ENCODE measurements at regions not wholly inside any gene's neighbourhood (a gene's known extent, or its start where the extent isn't known, plus 50 kb on each side); places are given as distances from the start of the nearest gene placed in this dataset.

DNA sequence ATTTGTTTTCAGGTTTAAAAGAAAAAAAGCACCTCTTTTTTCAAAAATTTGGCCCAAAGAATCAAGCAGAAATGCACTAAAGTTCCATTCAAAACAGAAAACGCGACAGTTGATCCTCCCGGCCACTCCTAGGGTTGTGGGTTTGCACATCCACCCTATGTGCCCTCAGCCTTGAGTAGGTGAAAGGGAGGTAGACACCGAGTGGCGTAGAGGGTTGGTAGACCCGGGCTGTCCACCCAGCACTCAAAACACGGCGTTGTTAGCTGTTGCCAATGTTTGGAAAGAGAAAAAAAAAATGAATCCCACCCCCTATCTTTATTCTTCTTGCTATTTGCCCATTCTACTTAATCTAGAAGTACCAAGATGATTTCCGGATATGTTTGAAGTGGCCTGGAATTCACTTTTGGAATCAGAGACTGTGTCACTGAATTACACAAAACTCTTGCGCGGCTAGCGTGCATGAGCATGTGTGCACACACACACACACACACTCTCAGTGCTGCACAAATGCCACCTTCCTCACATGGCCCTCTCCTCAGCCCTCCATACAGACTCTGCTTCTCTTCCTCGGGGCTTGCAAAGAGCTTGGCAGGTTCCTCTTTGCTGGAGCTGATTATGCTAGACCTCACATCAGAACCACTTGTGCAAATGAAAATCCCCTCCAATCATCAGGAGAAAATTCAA, 110.2 kb upstream of the HAND1 start:
- DNase-seq: no peak

DNA sequence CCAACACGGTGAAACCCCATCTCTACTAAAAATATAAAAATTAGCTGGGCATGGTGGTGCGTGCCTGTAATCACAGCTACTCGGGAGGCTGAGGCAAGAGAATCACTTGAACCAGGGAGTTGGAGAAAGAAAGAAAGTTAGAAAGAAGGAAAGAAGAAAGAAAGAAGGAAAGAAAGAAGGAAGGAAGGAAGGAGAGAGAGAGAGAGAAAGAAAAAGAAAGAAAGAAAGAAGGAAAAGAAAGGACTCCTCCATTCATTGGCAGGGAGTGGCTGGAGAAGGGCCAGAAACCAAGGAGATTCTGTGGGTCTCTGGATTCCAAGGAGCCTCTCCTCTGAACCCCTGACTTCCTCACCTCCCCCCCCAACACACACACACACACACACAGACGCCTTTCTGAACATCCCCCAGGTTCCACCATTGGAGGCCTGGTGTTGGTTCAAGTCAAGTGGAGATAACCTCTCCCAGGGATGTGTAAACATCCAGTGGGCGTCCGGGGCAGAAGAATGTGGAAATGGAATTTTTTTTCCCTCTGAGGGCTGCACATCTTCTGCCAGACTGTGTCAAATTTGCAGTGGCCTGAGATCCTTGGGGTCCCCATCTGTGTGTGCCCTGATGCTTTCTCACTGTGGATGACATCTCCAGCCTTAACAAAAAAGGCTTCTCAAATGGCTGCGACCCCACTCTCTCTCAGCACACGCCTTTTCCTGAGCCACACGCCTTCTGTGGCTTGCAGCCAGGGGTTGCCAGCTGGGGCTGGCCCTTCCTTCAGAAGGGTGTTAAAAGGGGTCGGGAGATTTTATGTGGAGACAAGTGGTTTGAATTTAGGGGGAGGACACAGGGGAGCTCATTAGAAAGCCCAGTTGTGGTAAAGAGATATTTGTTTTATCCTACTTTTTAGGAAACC, 109.3 kb upstream of the HAND1 start:
- DNase-seq: no peak

GRCh38 chr5:154583671-154584177, 105.7 kb upstream of the HAND1 start:
- DNase-seq: no peak

GRCh38 chr5:154580422-154580821, 102.4 kb upstream of the HAND1 start:
- no peak for DNase-seq

DNA sequence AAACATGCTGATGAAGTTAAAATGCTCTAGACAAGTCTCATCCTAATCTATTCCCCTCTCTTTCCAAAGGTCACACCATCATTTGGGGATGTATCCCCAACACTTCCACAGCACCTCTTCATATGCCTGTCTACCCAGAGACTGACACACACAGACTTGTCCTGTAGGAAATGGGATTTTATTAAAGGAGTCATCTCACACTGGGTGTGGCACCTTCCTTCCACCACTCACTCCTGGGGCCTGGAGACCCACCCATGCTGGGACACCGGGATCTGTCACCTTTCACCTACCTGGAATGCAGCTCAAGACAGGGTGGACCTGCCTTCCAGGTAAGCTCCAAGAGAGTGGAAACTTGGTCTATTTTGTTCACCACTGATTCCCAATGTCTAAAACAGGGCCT, 99.4 kb upstream of the HAND1 start:
- DNase-seq: no peak

GRCh38 chr5:154576429-154576806, 98.4 kb upstream of the HAND1 start:
- no peak for DNase-seq

- no peak for DNase-seq
Measured at GRCh38 chr5:154575546-154576428, 97.8 kb upstream of the HAND1 start.

DNA sequence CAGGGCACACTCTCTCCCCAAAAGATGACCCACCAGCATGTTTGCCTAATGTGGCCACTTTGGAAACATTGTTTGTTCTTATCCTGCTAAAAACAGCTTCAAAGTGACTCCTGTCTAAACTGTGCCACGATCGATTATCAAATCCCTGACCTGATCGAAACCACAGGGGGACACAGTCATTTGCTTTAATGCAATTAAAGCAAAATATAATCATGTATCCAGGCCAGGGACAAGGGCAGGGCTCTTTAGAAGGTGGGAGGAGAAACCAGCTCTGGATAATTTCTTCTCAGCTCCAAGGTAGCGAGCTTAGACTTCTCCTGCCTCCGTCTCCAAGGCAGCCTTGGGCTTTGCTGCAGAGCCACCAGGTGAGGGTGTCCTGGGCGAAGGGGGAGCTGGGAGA, 95.0 kb upstream of the HAND1 start:
- no peak for DNase-seq

DNA sequence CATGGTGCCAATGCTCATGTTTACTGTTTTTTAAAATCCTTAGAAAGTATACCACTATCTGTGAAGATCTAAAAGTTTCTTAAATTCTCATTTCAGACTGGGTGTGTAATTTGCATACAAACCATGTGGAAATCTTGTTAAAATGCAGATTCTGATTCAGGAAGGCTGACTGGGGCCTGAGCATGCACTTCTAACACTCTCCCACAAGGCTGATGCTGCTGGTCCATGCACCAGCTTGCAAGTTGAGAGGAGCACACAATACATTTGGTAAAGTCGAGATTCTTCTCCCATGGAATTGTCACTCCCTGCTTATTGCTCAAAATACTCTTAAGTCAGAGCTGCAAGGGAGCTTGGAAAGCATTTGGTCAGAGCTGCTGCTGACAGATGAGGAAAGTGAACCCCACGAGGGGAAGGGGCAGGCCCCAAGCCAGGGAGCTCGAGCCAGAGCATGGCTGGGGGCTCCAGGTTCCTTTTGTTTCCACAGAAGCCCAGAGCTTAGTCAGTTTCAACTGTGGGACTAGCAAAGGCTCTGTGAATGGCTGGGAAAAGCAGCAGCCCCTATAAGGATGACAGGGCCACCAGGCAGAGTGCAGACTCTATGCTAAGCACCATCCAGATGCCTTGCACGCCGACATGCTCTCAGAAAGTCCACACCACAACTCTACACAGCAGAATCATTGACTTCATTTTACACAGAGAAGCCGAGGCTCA, 93.5 kb upstream of the HAND1 start:
- DNase-seq: no peak

- DNase-seq: no peak
Measured at GRCh38 chr5:154570572-154571324, 92.7 kb upstream of the HAND1 start.

GRCh38 chr5:154568589-154568988, 90.6 kb upstream of the HAND1 start:
- no peak for DNase-seq

- DNase-seq: no peak
Measured at GRCh38 chr5:154567155-154567554, 89.1 kb upstream of the HAND1 start.

DNA sequence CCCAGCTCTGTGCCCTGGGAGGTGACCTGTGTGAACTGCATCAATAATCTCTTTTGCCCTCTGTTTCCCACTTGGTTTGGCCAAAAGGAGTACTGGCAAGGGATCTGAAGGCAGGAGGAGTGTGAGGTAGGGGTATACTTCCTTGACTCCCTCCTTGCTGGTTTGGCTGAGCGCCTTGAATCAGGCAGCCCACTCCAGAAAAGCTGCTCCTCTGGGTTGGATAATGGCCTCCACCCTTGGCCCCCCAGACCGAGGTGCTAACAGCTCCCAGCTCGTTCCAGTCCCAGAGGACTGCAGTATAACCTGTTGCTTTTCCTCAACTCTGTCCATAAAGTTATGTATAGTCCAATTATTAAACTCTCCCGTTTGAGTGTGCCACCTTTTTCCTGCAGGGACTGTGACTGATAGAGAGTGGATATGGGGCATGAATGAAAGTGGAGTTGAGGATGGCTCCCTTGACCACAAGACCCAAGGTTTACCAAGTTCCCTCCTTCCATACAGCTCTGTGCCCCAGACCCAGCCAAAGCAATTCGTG, 88.2 kb upstream of the HAND1 start:
- DNase-seq: no peak

GRCh38 chr5:154565123-154565522, 87.1 kb upstream of the HAND1 start:
- no peak for DNase-seq

DNA sequence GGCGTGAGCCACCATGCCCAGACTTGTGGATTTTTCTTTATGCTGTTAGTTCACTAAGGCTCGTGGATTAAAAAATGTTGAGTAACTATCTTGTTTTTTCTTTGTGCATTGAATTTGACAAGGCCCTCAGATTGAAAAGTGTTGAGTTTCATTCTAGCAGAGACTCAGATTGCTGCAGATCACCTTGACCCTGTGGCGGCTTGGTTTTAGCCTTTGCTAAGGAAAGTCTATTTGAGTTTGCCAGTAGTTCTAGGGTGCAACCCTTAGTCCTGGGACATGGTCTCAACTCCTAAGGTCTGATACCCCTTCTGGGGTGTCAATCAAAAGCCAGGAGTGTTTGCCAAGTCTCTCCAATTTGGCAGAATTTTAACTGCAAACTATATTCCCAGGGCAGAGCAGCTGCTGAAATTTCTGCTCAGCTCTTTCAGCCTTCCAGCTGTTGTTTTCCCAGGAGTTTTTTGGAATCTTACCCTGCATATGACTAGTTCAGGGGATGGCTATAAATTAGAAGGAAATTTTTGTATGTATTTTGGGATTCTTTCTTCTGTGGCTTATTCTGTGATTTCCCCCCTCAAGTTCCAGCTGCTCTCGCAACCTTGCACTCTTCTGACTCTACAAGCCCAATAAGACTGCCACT, 84.3 kb upstream of the HAND1 start:
- DNase-seq: no peak

DNA sequence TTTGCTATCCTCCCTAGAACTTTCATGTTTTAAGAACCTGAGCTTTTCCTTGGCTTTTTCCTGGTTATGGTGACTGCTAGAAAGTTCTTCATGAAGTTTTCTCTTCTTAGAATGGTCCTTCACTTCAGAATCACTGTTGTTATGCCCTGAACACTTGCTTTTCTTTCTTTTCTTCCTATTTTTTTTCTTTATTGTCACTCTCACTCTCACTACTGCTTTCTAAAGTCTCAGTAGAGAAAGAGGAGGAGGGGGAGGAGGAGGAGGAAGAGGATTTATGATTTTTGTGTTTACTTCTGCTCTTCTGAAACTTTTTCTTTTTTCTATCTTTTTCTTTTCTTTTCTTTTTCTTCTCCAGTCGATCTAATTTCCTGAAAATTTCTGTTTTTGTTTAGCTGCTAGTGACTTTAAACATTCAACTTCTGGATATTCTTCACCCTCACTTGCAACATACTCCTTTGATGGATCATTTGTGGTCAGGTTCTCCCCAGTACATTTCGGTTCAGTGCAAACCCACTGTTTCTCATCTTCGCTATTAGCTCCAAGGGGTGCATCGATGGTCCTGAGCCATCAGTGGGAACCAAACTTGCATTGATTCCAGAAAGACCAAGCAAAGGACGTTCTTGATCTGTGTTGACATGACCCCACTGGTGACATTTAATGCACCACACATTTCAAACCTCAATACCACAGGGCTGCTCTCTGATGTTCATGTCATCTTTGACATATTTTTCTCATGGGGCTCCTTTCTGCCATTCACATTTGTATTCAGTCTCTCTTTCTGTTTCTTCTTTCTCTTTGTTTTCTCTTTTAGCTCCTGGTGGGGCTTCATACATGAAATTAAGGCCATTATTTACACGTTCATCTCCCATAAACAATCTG, 81.6 kb upstream of the HAND1 start:
- no peak for DNase-seq

GRCh38 chr5:154557548-154557947, 79.5 kb upstream of the HAND1 start:
- DNase-seq: no peak

- DNase-seq: no peak
Measured at GRCh38 chr5:154547551-154547950, 69.5 kb upstream of the HAND1 start.

- no peak for DNase-seq
Measured at GRCh38 chr5:154546719-154547118, 68.7 kb upstream of the HAND1 start.

Data from skin of body (tissue), 1 donor.